ENCODE measurements at regions not wholly inside any gene's neighbourhood (a gene's known extent, or its start where the extent isn't known, plus 50 kb on each side); places are given as distances from the start of the nearest gene placed in this dataset.

DNA sequence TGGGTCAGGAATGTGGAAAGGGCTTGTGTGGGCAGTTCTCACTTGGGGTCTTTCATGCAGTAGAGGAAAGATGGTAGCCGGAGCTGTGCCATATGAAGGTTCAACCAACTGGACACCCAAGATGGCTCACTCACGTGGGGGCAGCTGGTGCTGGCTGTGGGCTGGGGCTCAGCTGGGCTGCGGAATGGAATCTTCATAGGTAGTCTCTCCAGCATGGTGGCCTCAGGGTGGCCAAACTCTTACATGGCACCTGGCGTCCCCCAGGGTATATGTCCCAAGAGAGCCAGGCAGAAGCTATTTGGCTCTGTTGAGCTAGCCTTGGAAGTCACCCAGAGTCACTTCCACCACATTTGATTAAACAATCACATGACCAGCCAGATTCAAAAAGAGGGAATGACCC, 163.1 kb upstream of the KLHL29 start:
- no TSS peak for BruUV-seq (replicated peaks)
- no peak overlapping the region for H3K4me3 ChIP-seq (replicated peaks in 1 of 3; ENCODE audit: insufficient read depth in 1 of 3, low read depth in 2 of 3, low read length in 3 of 3)
- H3K9ac ChIP-seq (ENCODE audit: insufficient read depth, low read depth, low read length) = no peak overlapping the region
- FAIRE-seq (no peak), DNase-seq (ENCODE audit: low spot score) (no peak), ATAC-seq (no peak)
- in situ Hi-C loops (cut with HindIII; ENCODE audit: extremely low pct_ligation_motif_present, low pct_unique_long_range_greater_than_20kb) (no loop called here), intact Hi-C loops (cut with micrococcal nuclease; ENCODE audit: unreplicated experiment) (no loop called here)
- 32% methylated on average over 3 of the region's 4 CpGs for WGBS (ENCODE audit: low lambda C conversion rate)
- no peaks in the 10 kb centered on the region for H3K27me3 ChIP-seq (ENCODE audit: control insufficient read depth in 1 of 2, insufficient read depth in 2 of 2, low read length in 2 of 2)
- H3K4me1 ChIP-seq (ENCODE audit: insufficient read depth, low read length) = no peaks in the 10 kb centered on the region
- H2AFZ ChIP-seq (ENCODE audit: low read length) = no peak overlapping the region
- H4K20me1 ChIP-seq (ENCODE audit: insufficient read depth, low read length) = no peaks in the 10 kb centered on the region
- no peaks in the 10 kb centered on the region for H3K9me3 ChIP-seq (ENCODE audit: low read length)
- no peaks in the 10 kb centered on the region for H3K79me2 ChIP-seq (ENCODE audit: insufficient read depth, low read length)
- H3K36me3 ChIP-seq (replicated peaks in 1 of 2; ENCODE audit: control insufficient read depth in 1 of 2, insufficient read depth in 2 of 2, low read length in 2 of 2) = no peaks in the 10 kb centered on the region
- CTCF ChIA-PET (ENCODE audit: low intra/inter-chr PET ratio, low total read pairs) = no interaction called here
- POLR2A ChIA-PET = no interaction called here
- H3K4me2 ChIP-seq (ENCODE audit: low read depth, low read length) = no peak overlapping the region
- H3K27ac ChIP-seq (ENCODE audit: extremely low read length, insufficient read depth, low read length) = no peak overlapping the region
- no peak for TF ChIP-seq EED (CRISPR knock-in tag; IDR thresholded peaks at IDR 0.05)
- no peak for TF ChIP-seq CHCHD3 (CRISPR knock-in tag; IDR thresholded peaks at IDR 0.05)
- TF ChIP-seq ZNF790 (CRISPR knock-in tag; IDR thresholded peaks at IDR 0.05; ENCODE audit: borderline replicate concordance) = no peak
- TF ChIP-seq KDM6A (CRISPR knock-in tag; IDR thresholded peaks at IDR 0.05; ENCODE audit: low read depth) = no peak
- no peak for TF ChIP-seq NBN (conservative IDR thresholded peaks at IDR 0.05)
- TF ChIP-seq ZNF577 (CRISPR knock-in tag; IDR thresholded peaks at IDR 0.05; ENCODE audit: borderline replicate concordance, low read depth) = no peak
- no peak for TF ChIP-seq MLX (CRISPR knock-in tag; IDR thresholded peaks at IDR 0.05)

GRCh38 chr2:23230885-23231284, 154.1 kb upstream of the KLHL29 start:
- Histone ChIP-seq H3K79me2 (ENCODE audit: insufficient read depth, low read length) (no peaks in the 10 kb centered on the region), H3K27ac (ENCODE audit: extremely low read length, insufficient read depth, low read length) (no peak overlapping the region), H3K4me3 (replicated peaks in 1 of 3; ENCODE audit: insufficient read depth in 1 of 3, low read depth in 2 of 3, low read length in 3 of 3) (no peak overlapping the region), H2AFZ (ENCODE audit: low read length) (no peak overlapping the region), H3K4me2 (ENCODE audit: low read depth, low read length) (no peak overlapping the region), H3K36me3 (replicated peaks in 1 of 2; ENCODE audit: control insufficient read depth in 1 of 2, insufficient read depth in 2 of 2, low read length in 2 of 2) (no peaks in the 10 kb centered on the region), H3K27me3 (ENCODE audit: control insufficient read depth in 1 of 2, insufficient read depth in 2 of 2, low read length in 2 of 2) (no peaks in the 10 kb centered on the region), H3K9me3 (ENCODE audit: low read length) (no peaks in the 10 kb centered on the region), H3K4me1 (ENCODE audit: insufficient read depth, low read length) (no peaks in the 10 kb centered on the region), H3K9ac (ENCODE audit: insufficient read depth, low read depth, low read length) (no peak overlapping the region), H4K20me1 (ENCODE audit: insufficient read depth, low read length) (no peaks in the 10 kb centered on the region)
- DNase-seq (ENCODE audit: low spot score) = no peak
- ChIA-PET POLR2A (no interaction called here), CTCF (ENCODE audit: low intra/inter-chr PET ratio, low total read pairs) (no interaction called here)
- no peak for ATAC-seq
- TF ChIP-seq BORCS8-MEF2B (CRISPR knock-in tag; IDR thresholded peaks at IDR 0.05) (no peak), ZBTB10 (CRISPR knock-in tag; IDR thresholded peaks at IDR 0.05; ENCODE audit: borderline replicate concordance) (no peak), FOSL2 (CRISPR knock-in tag; IDR thresholded peaks at IDR 0.05) (no peak), ZNF775 (CRISPR knock-in tag; IDR thresholded peaks at IDR 0.05; ENCODE audit: borderline replicate concordance) (no peak), NFIB (CRISPR knock-in tag; IDR thresholded peaks at IDR 0.05; ENCODE audit: borderline replicate concordance) (no peak), ZNF3 (CRISPR knock-in tag; IDR thresholded peaks at IDR 0.05) (no peak), MYNN (CRISPR knock-in tag; IDR thresholded peaks at IDR 0.05; ENCODE audit: low read depth) (no peak), MAFG (CRISPR knock-in tag; IDR thresholded peaks at IDR 0.05) (no peak), CBFB (CRISPR knock-in tag; IDR thresholded peaks at IDR 0.05) (no peak), ZNF230 (CRISPR knock-in tag; IDR thresholded peaks at IDR 0.05) (no peak), KLF11 (CRISPR knock-in tag; IDR thresholded peaks at IDR 0.05) (no peak)
- TF ChIP-seq, protein P1, sequence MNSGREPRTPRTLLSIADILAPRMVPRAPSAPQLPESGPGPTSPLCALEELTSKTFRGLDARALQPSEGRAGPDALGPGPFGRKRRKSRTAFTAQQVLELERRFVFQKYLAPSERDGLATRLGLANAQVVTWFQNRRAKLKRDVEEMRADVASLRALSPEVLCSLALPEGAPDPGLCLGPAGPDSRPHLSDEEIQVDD (CRISPR knock-in tag; IDR thresholded peaks at IDR 0.05; ENCODE audit: borderline replicate concordance) = no peak
- no peak for FAIRE-seq
- in situ Hi-C loops (cut with HindIII; ENCODE audit: extremely low pct_ligation_motif_present, low pct_unique_long_range_greater_than_20kb) = no loop called here
- no TSS peak for BruUV-seq (replicated peaks)
- intact Hi-C loops (cut with micrococcal nuclease; ENCODE audit: unreplicated experiment) = no loop called here
- 63% methylated on average over 7 of the region's 8 CpGs for WGBS (ENCODE audit: low lambda C conversion rate)

All from HepG2 (cell line).